ENCODE measurements at regions not wholly inside any gene's neighbourhood (a gene's known extent, or its start where the extent isn't known, plus 50 kb on each side); places are given as distances from the start of the nearest gene placed in this dataset.
"Not testable (repeated sequence)": the region's sequence is repeated elsewhere in the genome, so short reads cannot be mapped to it uniquely, and the experiment has no call there.

DNA sequence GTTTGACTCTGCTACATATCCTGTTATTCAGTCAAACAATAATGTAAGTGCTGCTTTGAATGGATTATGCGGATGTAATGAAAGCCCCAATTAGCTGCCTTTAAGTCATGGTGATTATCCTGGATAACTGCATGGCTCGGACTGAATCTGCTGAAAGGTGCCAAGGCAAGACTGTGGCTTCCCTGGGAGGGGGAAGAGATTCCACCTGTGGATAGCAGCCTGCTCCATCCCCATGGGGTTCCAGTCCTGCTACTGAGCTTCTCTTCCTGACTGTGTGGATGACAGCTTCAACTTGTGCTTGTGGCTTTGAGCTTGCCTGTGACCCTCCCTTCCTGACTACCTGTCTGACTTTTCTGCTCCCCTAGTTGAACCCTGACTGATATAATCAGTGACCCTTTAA, 540.0 kb upstream of the GYPC start:
- no peak for DNase-seq
- no peak overlapping the region for H3K4me3 Mint-ChIP-seq
- no peaks in the 10 kb centered on the region for H3K27me3 Mint-ChIP-seq (ENCODE audit: insufficient read depth)
- no peak overlapping the region for H3K27ac Mint-ChIP-seq
- H3K4me1 Mint-ChIP-seq (ENCODE audit: low read depth) = no peaks in the 10 kb centered on the region
- peaks cover 16% of the 10 kb centered on the region for H3K9me3 Mint-ChIP-seq
- TF ChIP-seq, protein P1, sequence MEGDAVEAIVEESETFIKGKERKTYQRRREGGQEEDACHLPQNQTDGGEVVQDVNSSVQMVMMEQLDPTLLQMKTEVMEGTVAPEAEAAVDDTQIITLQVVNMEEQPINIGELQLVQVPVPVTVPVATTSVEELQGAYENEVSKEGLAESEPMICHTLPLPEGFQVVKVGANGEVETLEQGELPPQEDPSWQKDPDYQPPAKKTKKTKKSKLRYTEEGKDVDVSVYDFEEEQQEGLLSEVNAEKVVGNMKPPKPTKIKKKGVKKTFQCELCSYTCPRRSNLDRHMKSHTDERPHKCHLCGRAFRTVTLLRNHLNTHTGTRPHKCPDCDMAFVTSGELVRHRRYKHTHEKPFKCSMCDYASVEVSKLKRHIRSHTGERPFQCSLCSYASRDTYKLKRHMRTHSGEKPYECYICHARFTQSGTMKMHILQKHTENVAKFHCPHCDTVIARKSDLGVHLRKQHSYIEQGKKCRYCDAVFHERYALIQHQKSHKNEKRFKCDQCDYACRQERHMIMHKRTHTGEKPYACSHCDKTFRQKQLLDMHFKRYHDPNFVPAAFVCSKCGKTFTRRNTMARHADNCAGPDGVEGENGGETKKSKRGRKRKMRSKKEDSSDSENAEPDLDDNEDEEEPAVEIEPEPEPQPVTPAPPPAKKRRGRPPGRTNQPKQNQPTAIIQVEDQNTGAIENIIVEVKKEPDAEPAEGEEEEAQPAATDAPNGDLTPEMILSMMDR (IDR thresholded peaks at IDR 0.05) = no peak
- H3K36me3 Mint-ChIP-seq (ENCODE audit: low read depth) = no peaks in the 10 kb centered on the region

DNA sequence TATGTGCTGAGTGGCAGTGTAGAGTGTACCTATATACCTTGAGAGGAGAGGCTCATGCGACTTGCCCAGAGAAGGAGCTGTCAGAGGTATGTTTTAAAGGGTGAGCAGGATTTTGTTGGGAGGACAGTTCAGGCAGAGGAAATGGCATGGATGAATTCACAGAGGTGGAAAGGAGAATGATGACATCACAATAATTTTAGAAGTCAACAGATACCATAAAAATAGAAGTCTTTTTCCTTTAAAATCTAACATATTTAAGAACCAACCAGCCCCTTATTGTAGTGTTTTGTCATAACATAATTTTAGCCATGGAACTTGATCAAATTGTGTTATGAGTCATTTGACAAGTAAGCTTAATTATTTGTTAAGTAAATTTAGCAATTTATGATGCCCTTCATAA, 538.1 kb upstream of the GYPC start:
- TF ChIP-seq, protein P1 (IDR thresholded peaks at IDR 0.05) = no peak
- Mint-ChIP-seq H3K27ac (no peak overlapping the region), H3K36me3 (ENCODE audit: low read depth) (no peaks in the 10 kb centered on the region), H3K27me3 (ENCODE audit: insufficient read depth) (no peaks in the 10 kb centered on the region), H3K4me3 (no peak overlapping the region), H3K4me1 (ENCODE audit: low read depth) (no peaks in the 10 kb centered on the region), H3K9me3 (peaks cover 20% of the 10 kb centered on the region)
- DNase-seq = no peak

GRCh38 chr2:126145752-126146151, 510.2 kb upstream of the GYPC start:
- H3K27me3 Mint-ChIP-seq (ENCODE audit: insufficient read depth) = no peaks in the 10 kb centered on the region
- DNase-seq = no peak
- no peaks in the 10 kb centered on the region for H3K4me1 Mint-ChIP-seq (ENCODE audit: low read depth)
- peaks cover 35% of the 10 kb centered on the region for H3K9me3 Mint-ChIP-seq
- H3K36me3 Mint-ChIP-seq (ENCODE audit: low read depth) = no peaks in the 10 kb centered on the region
- TF ChIP-seq, protein P1 (IDR thresholded peaks at IDR 0.05) = no peak
- no peak overlapping the region for H3K4me3 Mint-ChIP-seq
- no peak overlapping the region for H3K27ac Mint-ChIP-seq

DNA sequence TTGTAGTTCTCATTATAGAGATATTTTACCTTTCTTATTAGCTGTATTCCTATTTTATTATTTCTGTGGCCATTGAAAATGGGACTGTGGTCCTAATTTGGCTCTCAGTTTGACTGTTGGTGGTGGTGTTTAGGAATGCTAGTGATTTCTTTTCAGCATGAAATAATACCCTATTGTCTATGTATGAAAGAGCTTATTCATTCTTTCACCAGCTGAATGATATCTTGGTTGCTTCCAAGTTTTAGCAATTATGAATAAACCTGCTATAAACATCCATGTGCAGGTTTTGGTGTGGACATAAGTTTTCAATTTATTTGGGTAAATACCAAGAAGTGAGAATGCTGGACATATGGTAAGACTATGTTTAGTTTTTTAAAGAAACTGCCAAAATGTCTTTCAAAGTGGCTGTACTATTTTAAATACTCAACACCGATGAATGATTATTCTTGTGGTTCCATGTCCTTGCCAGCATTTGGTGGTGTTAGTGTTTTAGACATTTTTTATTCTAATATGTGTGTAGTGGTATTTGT, 501.6 kb upstream of the GYPC start:
- Mint-ChIP-seq H3K36me3 (ENCODE audit: low read depth) (no peaks in the 10 kb centered on the region), H3K27ac (no peak overlapping the region), H3K9me3 (peaks cover 42% of the 10 kb centered on the region), H3K4me1 (ENCODE audit: low read depth) (no peaks in the 10 kb centered on the region), H3K27me3 (ENCODE audit: insufficient read depth) (no peaks in the 10 kb centered on the region), H3K4me3 (no peak overlapping the region)
- TF ChIP-seq, protein P1 (IDR thresholded peaks at IDR 0.05) = no peak
- DNase-seq = no peak

DNA sequence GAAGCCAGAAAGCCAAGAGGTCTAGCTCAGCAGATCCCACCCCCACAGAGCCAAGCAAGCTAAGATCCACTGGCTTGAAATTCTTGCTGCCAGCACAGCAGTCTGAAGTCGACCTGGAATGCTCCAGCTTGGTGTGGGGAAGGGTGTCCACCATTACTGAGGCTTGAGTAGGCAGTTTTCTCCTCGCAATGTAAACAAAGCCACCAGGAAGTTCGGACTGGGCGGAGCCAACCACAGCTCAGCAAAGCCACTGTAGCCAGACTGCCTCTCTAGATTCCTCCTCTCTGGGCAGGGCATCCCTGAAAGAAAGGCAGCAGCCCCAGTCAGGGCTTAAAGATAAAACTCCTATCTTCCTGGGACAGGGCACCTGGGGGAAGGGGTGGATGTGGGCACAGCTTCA, 495.0 kb upstream of the GYPC start:
- not testable (repeated sequence) for H3K36me3 Mint-ChIP-seq (ENCODE audit: low read depth); H3K27me3 Mint-ChIP-seq (ENCODE audit: insufficient read depth); H3K27ac Mint-ChIP-seq; H3K4me3 Mint-ChIP-seq; DNase-seq; H3K4me1 Mint-ChIP-seq (ENCODE audit: low read depth)
- H3K9me3 Mint-ChIP-seq = peaks cover 56% of the 10 kb centered on the region

GRCh38 chr2:126172631-126173184, 483.2 kb upstream of the GYPC start:
- Mint-ChIP-seq H3K27me3 (ENCODE audit: insufficient read depth) (no peaks in the 10 kb centered on the region; the same call in 1 of the 2 replicates), H3K4me3 (no peak overlapping the region), H3K27ac (no peak overlapping the region), H3K36me3 (ENCODE audit: low read depth) (no peaks in the 10 kb centered on the region), H3K4me1 (ENCODE audit: low read depth) (no peaks in the 10 kb centered on the region), H3K9me3 (peaks cover 16% of the 10 kb centered on the region)
- TF ChIP-seq, protein P1 (IDR thresholded peaks at IDR 0.05) = no peak
- no peak for DNase-seq
